ENCODE measurements at regions not wholly inside any gene's neighbourhood (a gene's known extent, or its start where the extent isn't known, plus 50 kb on each side); places are given as distances from the start of the nearest gene placed in this dataset.
A peak's percentile ranks its signal among the peaks of the same experiment; 100 is the strongest.

DNA sequence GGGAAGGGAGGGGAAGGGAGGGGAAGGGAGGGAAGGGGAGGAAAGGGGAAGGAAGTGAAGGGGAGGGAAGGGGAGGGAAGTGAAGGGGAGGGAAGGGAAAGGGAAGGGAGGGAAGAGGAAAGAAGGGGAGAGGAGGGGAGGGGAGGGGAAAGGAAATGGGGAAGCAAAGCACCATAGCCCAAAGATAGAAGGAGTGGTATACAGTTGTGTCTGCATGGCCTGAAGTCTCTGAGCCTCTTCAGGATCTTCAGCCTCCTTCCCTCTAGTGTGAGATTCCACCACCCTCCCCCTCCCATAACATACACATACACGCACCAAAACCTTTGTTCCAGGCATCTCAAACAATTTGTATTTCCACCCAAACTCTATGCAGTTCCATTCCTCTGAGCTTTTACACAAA lies 96.2 kb upstream of the SERP2 start:
- Histone ChIP-seq H3K4me3 (ENCODE audit: low read length, poor library complexity, severe bottlenecking) (no peak overlapping the region), H3K9me3 (ENCODE audit: insufficient read depth, low read depth, low read length) (no peaks in the 10 kb centered on the region), H3K9me2 (replicated peaks; ENCODE audit: low read depth, low read length) (no peaks in the 10 kb centered on the region), H3F3A (ENCODE audit: low read depth) (no peaks in the 10 kb centered on the region), H3K9ac (ENCODE audit: low read depth, low read length, poor library complexity, severe bottlenecking) (no peak overlapping the region), H3K36me3 (ENCODE audit: insufficient read depth, low read length) (no peaks in the 10 kb centered on the region), H3K4me1 (ENCODE audit: insufficient read depth, low read length, poor library complexity, severe bottlenecking) (peaks cover 34% of the 10 kb centered on the region), H3K4me2 (ENCODE audit: low read depth, low read length, poor library complexity, severe bottlenecking) (no peak overlapping the region), H3K27me3 (ENCODE audit: insufficient read depth, low read length, poor library complexity, severe bottlenecking) (no peaks in the 10 kb centered on the region), H4K20me1 (ENCODE audit: insufficient read depth, low read length, poor library complexity, severe bottlenecking) (no peaks in the 10 kb centered on the region), H3K79me2 (ENCODE audit: insufficient read depth, low read length) (no peaks in the 10 kb centered on the region), H2AFZ (ENCODE audit: low read length) (no peak overlapping the region)
- TF ChIP-seq EZH2phosphoT487 (IDR thresholded peaks at IDR 0.05; ENCODE audit: borderline replicate concordance), result no peak
- TF ChIP-seq, protein P1, sequence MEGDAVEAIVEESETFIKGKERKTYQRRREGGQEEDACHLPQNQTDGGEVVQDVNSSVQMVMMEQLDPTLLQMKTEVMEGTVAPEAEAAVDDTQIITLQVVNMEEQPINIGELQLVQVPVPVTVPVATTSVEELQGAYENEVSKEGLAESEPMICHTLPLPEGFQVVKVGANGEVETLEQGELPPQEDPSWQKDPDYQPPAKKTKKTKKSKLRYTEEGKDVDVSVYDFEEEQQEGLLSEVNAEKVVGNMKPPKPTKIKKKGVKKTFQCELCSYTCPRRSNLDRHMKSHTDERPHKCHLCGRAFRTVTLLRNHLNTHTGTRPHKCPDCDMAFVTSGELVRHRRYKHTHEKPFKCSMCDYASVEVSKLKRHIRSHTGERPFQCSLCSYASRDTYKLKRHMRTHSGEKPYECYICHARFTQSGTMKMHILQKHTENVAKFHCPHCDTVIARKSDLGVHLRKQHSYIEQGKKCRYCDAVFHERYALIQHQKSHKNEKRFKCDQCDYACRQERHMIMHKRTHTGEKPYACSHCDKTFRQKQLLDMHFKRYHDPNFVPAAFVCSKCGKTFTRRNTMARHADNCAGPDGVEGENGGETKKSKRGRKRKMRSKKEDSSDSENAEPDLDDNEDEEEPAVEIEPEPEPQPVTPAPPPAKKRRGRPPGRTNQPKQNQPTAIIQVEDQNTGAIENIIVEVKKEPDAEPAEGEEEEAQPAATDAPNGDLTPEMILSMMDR (conservative IDR thresholded peaks at IDR 0.05; ENCODE audit: low read length), result no peak

DNA sequence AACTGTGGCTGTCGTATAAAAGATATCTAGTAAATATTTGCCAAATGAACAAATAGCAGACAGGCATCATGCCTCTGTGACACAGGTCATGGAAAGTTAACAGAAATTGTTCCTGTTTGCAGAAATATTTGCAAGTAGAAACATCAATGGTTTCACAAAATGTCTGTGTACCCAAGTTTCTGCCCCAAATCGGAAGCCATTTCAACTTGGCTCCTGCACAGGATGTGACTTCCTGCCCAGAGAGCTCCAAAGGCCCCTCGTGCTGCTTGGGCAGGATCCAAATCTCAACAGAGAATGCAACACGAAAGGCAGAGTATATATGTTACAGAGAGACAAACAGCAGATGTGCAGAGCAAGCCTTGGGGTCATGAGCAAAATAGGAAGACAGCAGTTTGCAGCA lies 95.5 kb upstream of the SERP2 start:
- H2AFZ ChIP-seq (ENCODE audit: low read length), result peak overlapping the region; percentile 57
- no peaks in the 10 kb centered on the region for H3K9me3 ChIP-seq (ENCODE audit: insufficient read depth, low read depth, low read length)
- no peaks in the 10 kb centered on the region for H3K79me2 ChIP-seq (ENCODE audit: insufficient read depth, low read length)
- H3K4me1 ChIP-seq (ENCODE audit: insufficient read depth, low read length, poor library complexity, severe bottlenecking), result peaks cover 34% of the 10 kb centered on the region
- H4K20me1 ChIP-seq (ENCODE audit: insufficient read depth, low read length, poor library complexity, severe bottlenecking), result no peaks in the 10 kb centered on the region
- H3F3A ChIP-seq (ENCODE audit: low read depth), result no peaks in the 10 kb centered on the region
- no peak overlapping the region for H3K4me3 ChIP-seq (ENCODE audit: low read length, poor library complexity, severe bottlenecking)
- H3K9me2 ChIP-seq (replicated peaks; ENCODE audit: low read depth, low read length), result no peaks in the 10 kb centered on the region
- TF ChIP-seq, protein P1 (conservative IDR thresholded peaks at IDR 0.05; ENCODE audit: low read length), result no peak
- TF ChIP-seq EZH2phosphoT487 (IDR thresholded peaks at IDR 0.05; ENCODE audit: borderline replicate concordance), result no peak
- H3K4me2 ChIP-seq (ENCODE audit: low read depth, low read length, poor library complexity, severe bottlenecking), result no peak overlapping the region
- H3K27me3 ChIP-seq (ENCODE audit: insufficient read depth, low read length, poor library complexity, severe bottlenecking), result no peaks in the 10 kb centered on the region
- H3K9ac ChIP-seq (ENCODE audit: low read depth, low read length, poor library complexity, severe bottlenecking), result no peak overlapping the region
- no peaks in the 10 kb centered on the region for H3K36me3 ChIP-seq (ENCODE audit: insufficient read depth, low read length)

DNA sequence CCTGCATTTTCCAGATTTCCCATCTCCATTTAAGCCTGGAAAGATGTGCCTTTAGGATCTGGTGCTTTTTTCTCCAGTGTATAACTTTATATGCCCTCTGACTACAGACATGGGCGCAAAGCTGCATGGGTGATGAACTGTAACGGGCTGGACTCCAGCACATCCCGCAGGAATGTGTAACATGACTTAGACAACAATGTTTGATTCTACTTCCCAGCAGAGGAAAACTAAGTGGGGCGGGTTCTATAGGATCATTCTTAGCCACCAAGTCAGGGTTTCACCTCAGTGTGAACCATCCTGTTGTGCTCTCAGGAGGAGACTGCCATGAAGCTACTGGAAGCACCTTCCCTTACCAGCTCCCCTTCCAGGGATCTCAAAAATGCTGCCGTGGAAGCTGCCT lies 93.2 kb upstream of the SERP2 start:
- no peak for TF ChIP-seq EZH2phosphoT487 (IDR thresholded peaks at IDR 0.05; ENCODE audit: borderline replicate concordance)
- TF ChIP-seq, protein P1 (conservative IDR thresholded peaks at IDR 0.05; ENCODE audit: low read length), result no peak
- Histone ChIP-seq H3K4me3 (ENCODE audit: low read length, poor library complexity, severe bottlenecking) (no peak overlapping the region), H3K36me3 (ENCODE audit: insufficient read depth, low read length) (no peaks in the 10 kb centered on the region)

More for the DNA sequence above, 93.2 kb upstream of the SERP2 start:
- Histone ChIP-seq H3K9me2 (replicated peaks; ENCODE audit: low read depth, low read length) (no peaks in the 10 kb centered on the region), H3K4me1 (ENCODE audit: insufficient read depth, low read length, poor library complexity, severe bottlenecking) (peaks cover 18% of the 10 kb centered on the region), H3F3A (ENCODE audit: low read depth) (no peaks in the 10 kb centered on the region), H4K20me1 (ENCODE audit: insufficient read depth, low read length, poor library complexity, severe bottlenecking) (no peaks in the 10 kb centered on the region), H3K9me3 (ENCODE audit: insufficient read depth, low read depth, low read length) (no peaks in the 10 kb centered on the region), H3K9ac (ENCODE audit: low read depth, low read length, poor library complexity, severe bottlenecking) (no peak overlapping the region), H2AFZ (ENCODE audit: low read length) (no peak overlapping the region), H3K79me2 (ENCODE audit: insufficient read depth, low read length) (no peaks in the 10 kb centered on the region), H3K27me3 (ENCODE audit: insufficient read depth, low read length, poor library complexity, severe bottlenecking) (no peaks in the 10 kb centered on the region), H3K4me2 (ENCODE audit: low read depth, low read length, poor library complexity, severe bottlenecking) (no peak overlapping the region)
